ENCODE measurements at regions not wholly inside any gene's neighbourhood (a gene's known extent, or its start where the extent isn't known, plus 50 kb on each side); places are given as distances from the start of the nearest gene placed in this dataset.

GRCh38 chr1:72846476-72847278, 564.3 kb upstream of the NEGR1 start:
- peaks cover 18% of the 10 kb centered on the region; the same call in 1 of the 2 replicates for H3K4me1 ChIP-seq (ENCODE audit: insufficient read depth, low read length)
- H3K9ac ChIP-seq (ENCODE audit: low read depth, low read length), result no peak overlapping the region
- H3K36me3 ChIP-seq (ENCODE audit: insufficient read depth, low read length), result no peaks in the 10 kb centered on the region
- H3K9me3 ChIP-seq (ENCODE audit: control insufficient read depth, insufficient read depth, low read length), result no peaks in the 10 kb centered on the region

GRCh38 chr1:72845981-72846380, 563.6 kb upstream of the NEGR1 start:
- Histone ChIP-seq H3K36me3 (ENCODE audit: insufficient read depth, low read length) (no peaks in the 10 kb centered on the region), H3K9me3 (ENCODE audit: control insufficient read depth, insufficient read depth, low read length) (no peaks in the 10 kb centered on the region), H3K4me1 (ENCODE audit: insufficient read depth, low read length) (peaks cover 17% of the 10 kb centered on the region; the same call in 1 of the 2 replicates), H3K9ac (ENCODE audit: low read depth, low read length) (no peak overlapping the region)

DNA sequence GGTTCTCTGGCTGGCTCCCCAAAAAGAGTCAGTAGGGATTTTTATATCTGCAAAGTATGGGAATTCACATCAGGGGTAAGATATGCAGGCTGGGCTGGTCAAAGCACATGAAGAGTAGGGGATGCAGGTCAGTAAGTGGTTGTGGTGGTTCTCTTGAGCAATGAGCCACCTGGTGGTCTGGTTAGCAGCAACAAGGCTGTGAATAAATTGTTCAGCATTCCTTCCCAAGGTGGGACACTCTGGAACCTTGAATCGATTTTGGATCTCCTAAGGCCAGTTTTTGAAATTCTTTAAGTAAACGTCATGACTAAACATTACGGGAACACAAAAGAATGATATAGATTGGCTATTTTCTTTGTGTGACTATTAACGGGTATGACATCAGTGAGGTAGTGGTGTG, 563.0 kb upstream of the NEGR1 start:
- H3K36me3 ChIP-seq (ENCODE audit: insufficient read depth, low read length), result no peaks in the 10 kb centered on the region
- peaks cover 17% of the 10 kb centered on the region; the same call in 1 of the 2 replicates for H3K4me1 ChIP-seq (ENCODE audit: insufficient read depth, low read length)
- no peaks in the 10 kb centered on the region for H3K9me3 ChIP-seq (ENCODE audit: control insufficient read depth, insufficient read depth, low read length)
- H3K9ac ChIP-seq (ENCODE audit: low read depth, low read length), result no peak overlapping the region

- Histone ChIP-seq H3K4me1 (ENCODE audit: insufficient read depth, low read length) (no peaks in the 10 kb centered on the region), H3K9me3 (ENCODE audit: control insufficient read depth, insufficient read depth, low read length) (peaks cover 7% of the 10 kb centered on the region; the same call in 1 of the 2 replicates), H3K36me3 (ENCODE audit: insufficient read depth, low read length) (no peaks in the 10 kb centered on the region), H3K9ac (ENCODE audit: low read depth, low read length) (no peak overlapping the region)
Observed at GRCh38 chr1:72837781-72838180, 555.4 kb upstream of the NEGR1 start.

DNA sequence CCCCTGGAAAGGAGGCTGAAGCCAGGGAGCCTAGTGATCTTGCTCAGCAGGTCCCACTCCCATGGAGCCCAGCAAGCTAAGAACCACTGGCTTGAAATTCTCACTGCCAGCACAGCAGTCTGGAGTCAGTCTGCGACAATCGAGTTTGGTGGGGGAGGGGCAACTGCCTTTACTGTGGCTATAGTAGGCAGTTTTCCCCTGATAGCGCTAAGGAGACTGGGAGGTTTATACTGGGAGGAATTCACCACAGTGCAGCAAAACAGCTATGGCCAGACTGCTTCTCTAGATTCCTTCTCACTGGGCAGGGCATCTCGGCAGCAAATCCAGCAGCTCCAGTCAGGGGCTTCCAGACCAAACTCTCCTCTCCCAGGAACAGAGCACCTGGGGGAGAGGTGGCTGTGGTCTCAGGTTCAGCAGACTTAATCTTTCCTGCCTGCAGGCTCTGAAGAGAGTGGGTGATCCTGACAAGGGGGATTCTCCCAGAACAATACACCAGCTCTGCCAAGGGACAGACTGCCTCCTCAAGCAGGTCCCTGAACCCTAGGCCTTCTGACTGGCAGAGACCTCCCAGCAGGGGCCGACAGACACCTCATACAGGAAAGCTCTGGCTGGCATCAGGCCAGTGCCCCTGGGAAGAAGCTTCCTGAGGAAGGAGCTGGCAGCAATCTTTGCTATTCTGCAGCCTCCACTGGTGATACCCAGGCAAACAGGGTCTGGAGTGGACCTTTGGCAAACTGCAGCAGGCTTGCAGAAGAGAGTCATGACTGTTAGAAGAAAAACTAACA, 548.5 kb upstream of the NEGR1 start:
- Histone ChIP-seq H3K9ac (ENCODE audit: low read depth, low read length) (no peak overlapping the region), H3K4me1 (ENCODE audit: insufficient read depth, low read length) (peaks cover 10% of the 10 kb centered on the region), H3K36me3 (ENCODE audit: insufficient read depth, low read length) (no peaks in the 10 kb centered on the region; the same call in 1 of the 2 replicates), H3K9me3 (ENCODE audit: control insufficient read depth, insufficient read depth, low read length) (no peaks in the 10 kb centered on the region)

DNA sequence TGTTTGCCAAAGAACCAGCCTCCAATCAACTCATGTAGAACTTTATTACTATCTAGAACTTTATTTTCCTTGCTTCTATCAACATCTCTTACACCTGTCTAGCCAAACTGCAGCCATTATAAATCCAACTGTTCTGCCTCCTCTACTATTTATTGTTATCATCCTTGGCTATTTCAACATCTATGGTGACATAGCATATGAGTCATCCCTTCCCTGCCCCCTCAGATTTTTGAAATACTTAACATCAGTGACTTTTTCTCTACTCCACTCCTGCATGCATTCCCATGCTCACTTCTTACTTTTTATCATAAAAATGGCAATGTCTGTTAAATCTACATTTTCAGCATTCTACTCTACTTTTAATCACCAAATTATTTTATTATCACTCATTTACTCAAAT, 544.9 kb upstream of the NEGR1 start:
- peaks cover 3% of the 10 kb centered on the region; the same call in 1 of the 2 replicates for H3K9me3 ChIP-seq (ENCODE audit: control insufficient read depth, insufficient read depth, low read length)
- no peaks in the 10 kb centered on the region for H3K36me3 ChIP-seq (ENCODE audit: insufficient read depth, low read length)
- H3K9ac ChIP-seq (ENCODE audit: low read depth, low read length), result no peak overlapping the region
- peaks cover 10% of the 10 kb centered on the region for H3K4me1 ChIP-seq (ENCODE audit: insufficient read depth, low read length)

DNA sequence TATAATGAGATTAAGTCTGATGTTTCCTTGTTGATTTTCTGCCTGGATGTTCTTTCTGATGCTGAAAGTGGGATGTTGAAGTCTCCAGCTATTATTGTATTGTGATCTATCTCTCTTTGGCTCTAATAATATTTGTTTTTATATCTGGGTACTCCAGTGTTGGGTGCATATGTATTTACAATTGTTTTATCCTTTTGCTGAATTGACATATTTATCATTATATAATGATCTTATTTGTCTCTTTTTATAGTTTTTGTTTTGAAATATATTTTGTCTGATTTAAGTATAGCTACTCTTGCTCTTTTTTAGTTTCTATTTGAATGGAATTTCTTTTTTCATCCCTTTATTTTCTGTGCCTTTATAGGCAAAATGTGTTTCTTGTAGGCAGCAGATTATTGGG, 522.2 kb upstream of the NEGR1 start:
- H3K9me3 ChIP-seq (ENCODE audit: control insufficient read depth, insufficient read depth, low read length), result no peaks in the 10 kb centered on the region
- no peaks in the 10 kb centered on the region for H3K4me1 ChIP-seq (ENCODE audit: insufficient read depth, low read length)
- no peaks in the 10 kb centered on the region for H3K36me3 ChIP-seq (ENCODE audit: insufficient read depth, low read length)
- H3K9ac ChIP-seq (ENCODE audit: low read depth, low read length), result no peak overlapping the region

DNA sequence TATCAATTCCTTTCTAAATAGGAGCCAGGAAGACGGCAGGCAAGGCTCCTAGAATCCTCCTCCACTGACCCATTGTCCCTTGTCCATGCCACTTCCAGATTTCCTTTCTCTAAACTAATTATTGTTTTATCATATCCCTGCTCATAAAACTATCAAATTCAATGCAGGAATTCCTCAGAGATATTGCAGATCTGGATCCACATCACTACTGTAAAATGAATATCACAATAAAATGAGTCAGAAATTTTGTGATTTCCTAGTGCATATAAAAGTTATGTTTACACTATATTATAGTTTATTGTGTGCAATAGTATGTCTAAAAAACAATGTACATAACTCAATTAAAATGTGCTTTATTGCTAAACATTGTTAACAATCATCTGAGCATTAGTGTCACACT, 498.7 kb upstream of the NEGR1 start:
- H3K4me1 ChIP-seq (ENCODE audit: insufficient read depth, low read length), result no peaks in the 10 kb centered on the region
- H3K9me3 ChIP-seq (ENCODE audit: control insufficient read depth, insufficient read depth, low read length), result no peaks in the 10 kb centered on the region
- no peak overlapping the region for H3K9ac ChIP-seq (ENCODE audit: low read depth, low read length)

GRCh38 chr1:72780212-72780611, 497.9 kb upstream of the NEGR1 start:
- no peaks in the 10 kb centered on the region for H3K9me3 ChIP-seq (ENCODE audit: control insufficient read depth, insufficient read depth, low read length)
- H3K9ac ChIP-seq (ENCODE audit: low read depth, low read length), result no peak overlapping the region
- H3K36me3 ChIP-seq (ENCODE audit: insufficient read depth, low read length), result no peaks in the 10 kb centered on the region
- H3K4me1 ChIP-seq (ENCODE audit: insufficient read depth, low read length), result no peaks in the 10 kb centered on the region

More for the DNA sequence above, 498.7 kb upstream of the NEGR1 start:
- no peaks in the 10 kb centered on the region for H3K36me3 ChIP-seq (ENCODE audit: insufficient read depth, low read length)

GRCh38 chr1:72777918-72778317, 495.6 kb upstream of the NEGR1 start:
- no peaks in the 10 kb centered on the region for H3K9me3 ChIP-seq (ENCODE audit: control insufficient read depth, insufficient read depth, low read length)

DNA sequence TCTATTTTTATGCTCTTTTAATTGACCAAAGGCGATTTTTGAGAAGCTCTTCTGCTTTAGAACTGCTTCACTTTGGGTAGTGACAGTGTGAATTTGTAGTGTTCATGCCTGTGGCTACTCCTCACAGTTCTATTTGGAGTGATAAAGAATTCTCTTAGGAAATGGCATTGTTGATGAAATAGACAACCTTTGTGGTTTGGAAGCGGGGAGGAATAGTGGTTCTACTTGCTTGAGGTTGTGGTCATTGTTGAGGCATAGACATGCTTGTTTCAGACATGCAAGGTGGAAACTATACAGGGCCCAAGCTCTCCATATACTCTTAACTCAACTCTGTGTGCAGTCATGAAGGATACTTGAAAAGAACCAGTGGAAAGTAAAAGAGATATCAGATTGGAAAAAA, 481.1 kb upstream of the NEGR1 start:
- no peaks in the 10 kb centered on the region for H3K4me1 ChIP-seq (ENCODE audit: insufficient read depth, low read length)
- H3K9me3 ChIP-seq (ENCODE audit: control insufficient read depth, insufficient read depth, low read length), result no peaks in the 10 kb centered on the region
- no peak overlapping the region for H3K9ac ChIP-seq (ENCODE audit: low read depth, low read length)
- H3K36me3 ChIP-seq (ENCODE audit: insufficient read depth, low read length), result no peaks in the 10 kb centered on the region; the same call in 1 of the 2 replicates

More at GRCh38 chr1:72777918-72778317, 495.6 kb upstream of the NEGR1 start:
- H3K36me3 ChIP-seq (ENCODE audit: insufficient read depth, low read length), result no peaks in the 10 kb centered on the region
- H3K4me1 ChIP-seq (ENCODE audit: insufficient read depth, low read length), result no peaks in the 10 kb centered on the region
- no peak overlapping the region for H3K9ac ChIP-seq (ENCODE audit: low read depth, low read length)

DNA sequence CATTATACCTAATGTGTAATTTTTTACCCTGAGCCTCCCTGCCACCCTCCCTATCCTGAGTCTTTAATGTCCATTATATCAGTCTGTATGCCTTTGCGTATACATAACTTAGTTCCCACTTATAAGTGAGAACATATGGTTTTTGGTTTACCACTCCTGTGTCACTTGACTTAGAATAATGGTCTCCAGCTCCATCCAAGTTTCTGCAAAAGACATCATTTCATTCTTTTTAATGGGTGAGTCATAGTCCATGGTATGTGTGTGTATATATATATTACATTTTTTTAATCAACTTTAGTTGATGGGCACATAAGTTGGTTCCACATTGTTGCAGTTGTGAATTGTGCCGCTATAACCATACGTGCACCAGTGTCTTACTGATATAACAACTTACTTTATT, 477.1 kb upstream of the NEGR1 start:
- H3K9ac ChIP-seq (ENCODE audit: low read depth, low read length), result no peak overlapping the region
- H3K36me3 ChIP-seq (ENCODE audit: insufficient read depth, low read length), result no peaks in the 10 kb centered on the region; the same call in 1 of the 2 replicates
- no peaks in the 10 kb centered on the region for H3K4me1 ChIP-seq (ENCODE audit: insufficient read depth, low read length)
- no peaks in the 10 kb centered on the region for H3K9me3 ChIP-seq (ENCODE audit: control insufficient read depth, insufficient read depth, low read length)

GRCh38 chr1:72757843-72758242, 475.5 kb upstream of the NEGR1 start:
- H3K36me3 ChIP-seq (ENCODE audit: insufficient read depth, low read length), result no peaks in the 10 kb centered on the region; the same call in 1 of the 2 replicates
- no peaks in the 10 kb centered on the region for H3K9me3 ChIP-seq (ENCODE audit: control insufficient read depth, insufficient read depth, low read length)
- H3K9ac ChIP-seq (ENCODE audit: low read depth, low read length), result no peak overlapping the region
- no peaks in the 10 kb centered on the region for H3K4me1 ChIP-seq (ENCODE audit: insufficient read depth, low read length)

DNA sequence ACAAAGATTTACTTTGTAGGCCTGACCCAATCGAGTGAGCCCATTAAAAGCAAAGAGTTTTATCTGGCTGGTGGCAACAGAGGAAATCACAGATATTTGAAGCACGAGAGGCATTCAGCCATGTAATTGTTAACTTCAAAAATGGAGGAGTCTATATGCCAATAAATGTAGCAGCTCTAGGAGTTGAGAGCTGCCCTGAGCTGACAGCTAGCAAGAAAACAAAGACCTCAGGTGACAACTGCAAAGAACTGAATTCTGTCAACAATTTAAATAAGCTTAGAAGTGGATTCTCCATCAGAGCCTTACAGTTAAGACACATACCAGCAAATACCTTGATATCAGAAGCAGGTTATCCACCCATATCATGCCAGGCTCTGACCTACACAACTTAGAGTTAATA, 463.1 kb upstream of the NEGR1 start:
- Histone ChIP-seq H3K9ac (ENCODE audit: low read depth, low read length) (no peak overlapping the region), H3K36me3 (ENCODE audit: insufficient read depth, low read length) (no peaks in the 10 kb centered on the region), H3K9me3 (ENCODE audit: control insufficient read depth, insufficient read depth, low read length) (no peaks in the 10 kb centered on the region), H3K4me1 (ENCODE audit: insufficient read depth, low read length) (no peaks in the 10 kb centered on the region)

GRCh38 chr1:72734415-72734814, 452.1 kb upstream of the NEGR1 start:
- H3K36me3 ChIP-seq (ENCODE audit: insufficient read depth, low read length), result no peaks in the 10 kb centered on the region
- no peaks in the 10 kb centered on the region for H3K4me1 ChIP-seq (ENCODE audit: insufficient read depth, low read length)
- H3K9me3 ChIP-seq (ENCODE audit: control insufficient read depth, insufficient read depth, low read length), result no peaks in the 10 kb centered on the region
- H3K9ac ChIP-seq (ENCODE audit: low read depth, low read length), result no peak overlapping the region
